HG03095 (cell line): ENCODE measurements at regions not wholly inside any gene's neighbourhood (a gene's known extent, or its start where the extent isn't known, plus 50 kb on each side); places are given as distances from the start of the nearest gene placed in this dataset.
"Not testable (repeated sequence)": the region's sequence is repeated elsewhere in the genome, so short reads cannot be mapped to it uniquely, and the experiment has no call there.

Experiments used
- ATAC-seq: cut with Tn5 transposase; IDR thresholded peaks from one replicate; pipeline ENCODE4 v1.9.1; 2021; ENCODE audit warnings: moderate library complexity; ENCODE audit not compliant: unreplicated experiment

DNA sequence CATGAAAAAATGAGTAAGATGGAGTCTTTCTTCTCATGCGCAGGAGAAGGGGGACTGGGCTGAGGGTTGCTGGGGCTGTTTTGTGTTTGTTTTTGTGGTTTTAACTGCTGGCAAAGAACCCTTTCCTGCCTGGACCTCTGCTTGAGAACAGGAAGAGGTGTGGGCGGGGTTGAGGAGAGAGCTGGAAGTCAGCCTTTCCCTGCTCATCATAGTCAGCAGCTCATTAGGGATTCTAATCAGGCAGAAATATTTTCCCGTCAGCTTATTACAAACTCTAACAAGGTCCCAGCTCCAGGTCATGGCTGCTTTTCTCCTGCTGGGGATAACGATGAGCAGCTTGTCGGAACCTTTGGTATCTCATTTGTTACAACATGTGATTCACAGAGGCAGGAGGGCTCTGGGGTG, 185.0 kb upstream of the NRXN3 start:
- no peak for ATAC-seq

DNA sequence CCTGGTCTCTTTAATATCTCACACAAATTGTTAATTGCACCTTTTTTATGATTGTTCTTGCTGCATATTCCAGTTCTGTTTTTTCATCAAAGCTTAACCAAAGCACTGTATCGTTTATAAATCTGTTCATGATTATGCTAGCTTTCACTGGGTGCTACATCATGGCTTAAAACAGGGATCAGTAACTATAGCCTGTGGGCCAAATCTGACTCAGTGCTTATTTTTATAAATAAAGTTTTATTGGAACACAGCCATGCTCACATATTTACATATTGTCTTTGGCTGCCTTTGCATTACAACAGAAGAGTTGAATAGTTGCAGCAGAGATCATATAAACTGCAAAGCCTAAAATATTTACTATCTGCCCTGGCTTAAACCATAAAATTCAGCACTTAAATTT, 183.4 kb upstream of the NRXN3 start:
- no peak for ATAC-seq

DNA sequence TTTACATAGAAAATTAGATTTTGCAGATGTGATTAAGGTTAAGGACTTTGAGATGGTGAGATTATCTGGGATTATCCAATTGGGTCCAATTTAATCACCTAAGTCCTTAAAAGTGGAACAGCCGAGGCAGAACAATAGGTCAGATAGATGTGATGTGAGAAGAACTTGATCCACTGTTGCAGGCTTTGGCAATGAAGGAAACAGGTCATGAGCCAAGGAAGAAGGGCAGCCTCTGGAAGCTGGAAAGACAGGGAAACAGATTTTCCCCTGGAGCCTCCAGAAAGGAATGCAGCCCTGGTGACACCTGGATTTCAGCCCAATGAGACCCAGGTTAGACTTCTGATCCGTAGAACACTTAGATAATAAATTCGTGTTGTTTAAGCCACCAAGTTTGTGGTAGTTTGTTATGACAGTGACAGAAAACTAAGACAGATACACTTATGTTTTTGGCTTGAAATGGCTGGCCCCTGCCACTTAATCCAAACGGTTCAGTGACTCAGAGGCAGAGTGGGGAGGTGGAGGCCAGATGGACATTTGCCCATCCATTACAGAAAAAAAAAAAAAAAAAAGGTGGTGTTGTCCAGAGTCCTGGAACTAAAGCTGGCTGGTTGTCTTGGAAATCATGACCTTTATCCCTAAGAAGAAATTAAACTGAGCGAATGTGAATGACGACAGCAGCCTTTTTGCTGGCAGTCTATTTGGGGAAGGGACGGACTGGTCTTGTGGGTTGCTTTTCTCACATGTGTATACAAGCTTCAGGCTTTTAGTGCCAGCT, 181.9 kb upstream of the NRXN3 start:
- no peak for ATAC-seq

GRCh38 chr14:77988970-77989369, 181.2 kb upstream of the NRXN3 start:
- no peak for ATAC-seq

GRCh38 chr14:77989441-77989991, 180.7 kb upstream of the NRXN3 start:
- no peak for ATAC-seq

GRCh38 chr14:77990337-77990736, 179.8 kb upstream of the NRXN3 start:
- no peak for ATAC-seq

DNA sequence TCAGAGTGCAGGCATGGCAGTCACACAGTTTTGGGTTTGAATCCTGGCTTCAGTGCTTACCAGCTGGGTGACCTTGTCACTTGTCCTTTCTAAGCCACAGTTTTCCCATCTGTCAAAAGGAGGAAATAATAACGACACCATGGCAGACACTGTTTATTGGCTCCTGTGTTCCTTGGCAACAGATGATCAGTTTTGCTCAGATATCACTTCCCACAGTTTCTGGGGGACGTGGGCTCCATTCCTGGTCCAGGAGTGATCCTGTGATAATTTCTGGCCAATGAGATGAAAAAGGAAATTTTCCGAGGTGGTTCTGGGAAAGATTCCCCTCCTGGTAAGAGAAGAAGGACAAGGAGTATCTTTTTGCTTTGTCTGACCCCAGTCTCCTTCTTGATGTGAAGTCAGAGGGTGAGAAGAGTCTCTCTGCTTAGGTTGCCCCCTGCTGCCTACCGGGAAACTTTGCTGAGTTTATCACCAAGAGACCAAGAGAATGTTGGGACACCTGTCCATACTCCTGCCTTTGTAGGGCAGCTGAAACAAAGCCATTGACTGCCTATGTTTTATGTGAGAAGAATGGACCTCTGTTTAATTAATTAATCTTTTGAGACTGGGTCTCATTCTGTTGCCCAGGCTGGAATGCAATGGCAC, 178.9 kb upstream of the NRXN3 start:
- no peak for ATAC-seq

GRCh38 chr14:78005325-78005724, 164.8 kb upstream of the NRXN3 start:
- no peak for ATAC-seq

- ATAC-seq, result no peak
Measured at GRCh38 chr14:78007160-78007559, 163.0 kb upstream of the NRXN3 start.

DNA sequence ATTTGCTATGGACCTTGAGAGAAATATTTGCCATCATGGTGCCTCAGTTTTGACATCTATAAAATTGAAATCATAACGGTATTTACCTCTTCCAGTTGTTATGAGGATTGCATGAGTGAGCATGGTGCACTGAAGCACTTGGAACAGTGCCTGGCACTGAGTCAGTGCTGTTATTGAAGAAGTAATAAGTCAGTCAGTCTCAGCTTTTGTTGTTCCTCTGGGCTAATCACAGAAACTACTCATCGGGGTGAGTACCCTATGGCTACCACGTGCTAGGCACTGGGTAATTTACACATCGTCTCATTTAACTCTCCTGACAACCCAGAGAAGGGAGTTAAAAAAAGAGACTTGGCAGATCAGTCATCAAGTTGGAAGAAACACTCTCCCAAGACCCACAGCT, 159.5 kb upstream of the NRXN3 start:
- no peak for ATAC-seq

DNA sequence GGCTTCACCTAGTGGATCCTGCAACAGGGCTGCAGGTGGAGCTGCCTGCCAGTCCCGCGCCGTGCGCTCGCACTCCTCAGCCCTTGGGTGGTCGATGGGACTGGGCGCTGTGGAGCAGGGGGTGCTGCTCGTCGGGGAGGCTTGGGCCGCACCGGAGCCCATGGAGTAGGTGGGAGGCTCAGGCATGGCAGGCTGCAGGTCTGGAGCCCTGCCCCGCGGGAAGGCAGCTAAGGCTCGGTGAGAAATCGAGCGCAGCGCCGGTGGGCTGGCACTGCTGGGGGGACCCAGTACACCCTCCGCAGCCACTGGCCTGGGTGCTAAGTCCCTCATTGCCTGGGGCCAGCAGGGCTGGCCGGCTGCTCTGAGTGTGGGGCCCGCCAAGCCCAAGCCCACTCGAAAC, 156.3 kb upstream of the NRXN3 start:
- ATAC-seq, result not testable (repeated sequence)

DNA sequence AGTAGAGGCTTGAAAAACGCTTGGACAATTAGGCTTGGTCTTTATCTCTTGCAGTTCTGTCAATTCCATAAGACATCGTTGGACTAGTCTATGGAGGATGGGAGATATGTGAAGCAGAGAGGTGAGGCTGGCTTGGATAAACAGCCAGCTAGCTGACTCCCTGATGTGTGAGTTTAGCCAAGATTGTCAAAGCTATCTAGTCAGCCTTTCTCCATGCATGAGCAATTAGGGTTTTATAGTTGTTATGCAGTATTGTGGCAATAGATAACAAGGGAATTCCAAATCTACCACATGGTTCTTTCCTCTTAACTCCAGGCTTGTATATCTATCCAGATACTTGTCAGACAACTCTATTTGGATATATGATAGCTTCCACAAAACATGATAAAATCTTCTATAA, 153.6 kb upstream of the NRXN3 start:
- ATAC-seq, result no peak

DNA sequence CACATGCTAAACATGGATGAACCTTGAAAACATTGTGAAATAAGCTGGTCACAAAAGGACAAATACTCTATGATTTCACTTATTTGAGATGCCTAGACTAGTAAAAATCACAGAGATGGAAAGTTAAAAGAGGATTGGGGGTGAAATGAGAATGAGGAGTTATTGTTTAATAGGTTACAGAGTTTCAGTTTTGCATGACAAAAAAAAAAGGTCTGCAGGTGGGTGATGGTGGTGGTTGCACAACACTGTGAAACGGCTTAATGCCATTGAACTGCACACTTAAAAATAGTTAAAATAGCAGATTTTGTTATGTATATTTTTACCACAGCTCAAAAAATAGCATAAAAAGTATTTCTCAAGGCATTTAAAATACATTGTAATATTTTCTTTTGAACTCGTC, 151.9 kb upstream of the NRXN3 start:
- ATAC-seq, result no peak

DNA sequence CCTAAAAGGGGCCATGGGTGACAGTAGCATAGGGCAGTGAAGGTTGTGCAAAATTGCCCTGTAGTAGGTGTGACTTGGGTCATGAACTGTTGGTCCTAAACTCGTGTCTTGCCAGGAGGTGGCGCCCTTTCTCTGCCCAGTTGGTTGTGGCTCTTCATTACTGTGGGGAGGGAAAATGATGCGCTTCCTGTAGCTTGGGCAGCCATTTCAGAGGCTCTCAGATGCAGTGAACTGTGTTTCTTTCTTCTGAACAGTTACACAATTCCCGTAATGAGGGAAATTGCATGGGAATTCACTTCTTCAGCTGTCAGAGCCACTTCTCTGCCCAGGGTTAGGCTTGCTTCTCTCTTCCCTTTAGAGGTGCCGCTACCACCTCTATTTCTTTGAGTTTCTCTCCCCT, 148.1 kb upstream of the NRXN3 start:
- peak; percentile 76 for ATAC-seq

DNA sequence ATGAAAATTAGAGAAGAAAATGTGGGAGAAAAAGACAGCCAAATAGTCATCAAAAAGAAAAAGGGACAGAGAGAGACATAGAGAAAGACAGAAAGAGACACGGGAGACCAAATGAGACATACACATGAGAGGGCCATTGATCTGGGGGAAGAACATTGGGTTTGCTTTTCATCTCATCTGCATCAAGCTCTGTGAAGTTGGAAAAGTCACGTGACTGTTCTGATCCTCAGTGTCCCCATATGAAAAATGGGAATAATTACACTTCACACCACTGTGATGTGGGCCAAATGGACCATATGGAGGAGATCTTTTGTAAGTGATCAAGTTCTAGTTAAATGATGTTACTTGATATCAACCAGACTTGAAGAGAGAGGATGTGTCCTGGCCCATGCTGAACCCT, 147.1 kb upstream of the NRXN3 start:
- no peak for ATAC-seq

- no peak for ATAC-seq
Measured at GRCh38 chr14:78028471-78028870, 141.7 kb upstream of the NRXN3 start.

GRCh38 chr14:78029601-78030372, 140.4 kb upstream of the NRXN3 start:
- no peak for ATAC-seq

DNA sequence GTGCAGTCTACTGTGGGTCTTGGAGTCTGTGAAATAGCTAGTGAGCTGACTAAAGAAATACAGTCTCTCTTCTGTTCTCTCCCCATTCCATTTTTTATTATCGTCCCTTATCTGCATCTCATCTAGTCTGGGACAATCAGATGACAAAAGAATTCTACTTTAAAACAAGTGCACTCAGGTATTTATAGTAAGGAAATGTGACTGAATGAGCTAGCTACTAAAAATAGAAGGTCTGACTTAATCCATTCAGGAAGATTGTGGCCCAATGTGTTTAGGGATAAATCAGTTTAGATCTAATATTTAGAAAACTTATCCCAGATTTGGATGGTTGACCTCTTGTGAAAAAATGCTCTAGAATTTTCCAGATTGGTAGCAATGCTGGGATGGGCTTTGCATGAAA, 126.8 kb upstream of the NRXN3 start:
- ATAC-seq, result no peak

GRCh38 chr14:78048120-78048519, 122.1 kb upstream of the NRXN3 start:
- ATAC-seq, result no peak

GRCh38 chr14:78056890-78057289, 113.3 kb upstream of the NRXN3 start:
- ATAC-seq, result not testable (repeated sequence)

DNA sequence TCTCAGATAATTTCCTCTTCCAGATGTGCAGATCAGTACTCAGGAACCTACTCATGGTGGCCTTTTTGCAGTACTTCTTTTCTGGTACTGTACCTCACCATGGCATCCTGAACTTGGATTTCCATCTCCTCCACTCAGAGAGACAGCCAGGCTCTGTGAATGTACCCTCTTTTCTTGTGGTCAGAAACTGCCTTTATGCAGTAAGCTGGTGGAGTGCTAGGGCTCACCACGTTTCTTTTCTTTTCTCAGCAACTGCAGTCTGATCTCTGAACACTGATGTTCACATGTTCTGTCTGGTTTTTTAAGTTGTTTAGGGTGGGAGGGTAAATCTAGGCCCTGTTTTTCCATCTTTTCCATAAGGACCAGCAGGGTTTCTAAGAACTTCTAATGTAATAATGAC, 99.8 kb upstream of the NRXN3 start:
- no peak for ATAC-seq
